IPS DF 4.7 (cell line): ENCODE measurements at regions not wholly inside any gene's neighbourhood (a gene's known extent, or its start where the extent isn't known, plus 50 kb on each side); places are given as distances from the start of the nearest gene placed in this dataset.

Source experiments
- DNase-seq: peaks from one replicate; pipeline ENCODE4 v3.0.0-alpha.2; 2013; ENCODE audit warnings: low spot score; ENCODE audit errors: extremely low read depth

DNA sequence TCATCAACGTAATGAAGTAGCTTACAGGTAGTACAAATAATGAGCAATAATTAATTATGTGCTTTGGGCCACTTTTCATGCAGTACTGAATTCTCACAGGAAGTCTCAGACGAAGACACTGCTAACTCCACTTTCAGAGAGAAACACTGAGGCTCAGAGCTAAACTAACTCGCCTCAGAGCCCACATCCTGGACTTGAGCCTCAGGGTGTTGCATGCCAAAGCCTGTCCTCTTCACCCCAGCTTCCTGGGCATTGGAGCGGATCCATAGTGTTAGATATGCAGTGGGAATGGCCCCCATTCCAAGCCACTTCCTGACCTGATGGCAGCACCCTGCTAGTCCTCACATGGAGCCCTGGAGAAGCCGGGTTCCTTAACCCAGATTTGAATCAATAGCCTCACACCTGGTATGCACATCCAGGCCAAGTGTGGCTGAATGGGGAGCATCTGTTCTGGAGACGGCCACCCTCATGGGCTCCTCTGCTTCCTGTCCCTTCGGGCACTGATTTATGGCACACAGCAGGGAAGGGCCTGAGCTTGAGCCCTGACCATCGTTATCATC, 265.1 kb upstream of the ZNF32 start:
- DNase-seq, result no peak

DNA sequence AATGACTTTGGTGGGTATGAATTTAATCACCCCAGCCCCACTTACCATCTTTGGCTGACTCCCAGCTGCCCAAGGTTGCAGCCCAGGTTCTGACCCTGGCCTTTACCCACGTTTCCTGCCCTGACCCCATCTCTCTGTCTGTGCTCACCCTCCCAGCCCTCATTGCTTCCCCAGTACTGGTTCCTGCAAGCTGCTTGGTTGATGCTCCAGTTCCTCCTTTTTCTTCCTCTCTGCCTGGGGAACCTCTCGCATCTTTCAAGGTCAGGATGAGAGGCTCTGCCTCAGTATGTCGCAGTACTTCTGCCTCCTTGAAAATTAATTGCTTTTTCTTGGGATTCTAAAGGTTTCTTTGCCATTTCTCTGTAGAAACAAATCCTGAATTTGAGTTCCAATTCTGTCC, 263.8 kb upstream of the ZNF32 start:
- no peak for DNase-seq

DNA sequence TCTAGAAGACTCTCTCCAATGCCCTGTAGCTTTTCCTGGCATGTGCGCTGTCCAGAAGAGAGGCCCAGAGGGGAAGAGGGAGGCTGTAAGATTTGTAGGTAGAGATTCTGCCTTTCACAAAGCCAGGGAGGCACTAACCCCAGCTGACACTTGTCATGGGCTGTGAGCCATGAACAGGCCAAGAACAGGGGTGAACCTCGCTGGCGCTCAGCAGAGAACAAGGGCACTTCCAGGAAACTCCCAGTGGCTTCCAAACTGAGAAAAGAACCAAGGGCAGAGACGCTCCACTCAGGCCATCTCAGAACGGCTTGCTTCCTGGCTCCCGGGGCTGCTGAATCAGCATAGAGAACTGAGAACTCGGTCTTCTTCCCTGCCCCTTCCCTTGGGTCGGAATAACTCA, 257.8 kb upstream of the ZNF32 start:
- no peak for DNase-seq

DNA sequence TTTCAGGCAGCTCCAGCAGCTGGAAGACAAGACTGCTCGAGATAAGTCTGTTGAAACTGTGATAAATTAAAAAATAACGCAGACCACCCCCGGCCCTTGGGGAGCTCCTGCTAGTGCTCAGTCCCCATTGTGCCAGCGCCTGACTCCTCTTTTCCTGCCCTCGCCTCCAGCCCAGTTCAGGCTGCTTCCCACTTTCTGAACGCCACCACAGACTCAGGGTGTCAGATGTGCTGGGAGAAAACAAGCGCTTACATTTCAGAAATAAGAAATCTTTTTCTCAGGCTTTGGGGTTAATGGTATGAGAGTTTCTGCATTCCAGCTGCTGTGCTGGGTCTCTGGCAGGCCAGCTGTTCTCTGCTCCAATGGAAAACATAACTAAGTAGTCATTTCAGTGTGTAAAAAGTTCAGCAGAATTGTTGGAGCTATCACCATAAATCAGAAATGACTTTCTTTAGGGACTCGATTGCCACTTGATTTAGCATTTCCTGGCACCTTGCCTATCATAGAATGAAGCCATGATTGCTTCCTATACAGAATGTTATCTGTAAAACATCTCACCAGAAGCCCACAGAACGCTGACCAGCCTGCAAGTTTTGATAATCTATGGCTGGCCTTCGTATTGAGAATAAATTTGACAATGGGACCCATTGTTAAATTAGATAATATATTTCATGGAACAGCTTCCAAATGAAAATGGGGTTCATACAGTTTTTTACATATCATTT, 257.0 kb upstream of the ZNF32 start:
- DNase-seq, result no peak

DNA sequence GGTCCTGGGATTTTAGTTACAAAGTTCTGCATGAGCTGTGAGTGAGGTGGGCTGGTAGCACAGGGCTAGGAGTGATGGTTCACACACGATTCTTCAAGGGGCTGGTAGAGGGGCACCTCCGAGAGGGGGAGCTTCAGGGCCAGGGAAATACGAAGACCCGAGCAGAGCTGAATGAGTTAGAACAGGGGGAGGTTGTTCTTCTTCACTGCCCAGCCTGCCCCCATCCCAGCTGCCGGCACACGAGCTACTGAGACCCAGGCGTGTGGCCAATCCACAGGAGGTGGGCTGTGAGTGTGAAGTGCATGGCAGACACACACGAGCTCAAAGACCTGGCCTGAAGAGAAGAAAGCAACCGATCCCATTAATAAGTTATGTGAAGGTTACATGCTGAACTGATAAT, 256.2 kb upstream of the ZNF32 start:
- DNase-seq, result no peak

DNA sequence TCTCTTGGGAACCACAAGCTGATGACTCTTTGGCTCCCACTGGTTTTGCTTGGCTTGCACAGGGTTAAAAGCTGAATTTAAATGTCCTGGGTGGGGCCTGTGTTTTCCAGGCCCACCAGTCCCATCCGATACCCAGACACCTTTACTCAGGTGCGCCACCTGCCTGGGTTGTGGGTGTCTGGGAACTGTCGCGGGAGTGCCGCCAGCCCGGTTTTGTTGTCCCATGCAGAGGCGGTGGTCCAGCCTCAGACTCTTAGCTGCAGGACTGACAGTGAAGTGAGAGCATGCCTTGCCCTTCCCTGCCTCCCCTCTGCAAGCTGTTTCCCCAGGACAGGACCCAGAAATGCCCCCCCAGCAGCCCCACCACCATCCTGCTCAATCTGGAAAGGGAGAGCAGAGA, 255.6 kb upstream of the ZNF32 start:
- DNase-seq, result no peak

DNA sequence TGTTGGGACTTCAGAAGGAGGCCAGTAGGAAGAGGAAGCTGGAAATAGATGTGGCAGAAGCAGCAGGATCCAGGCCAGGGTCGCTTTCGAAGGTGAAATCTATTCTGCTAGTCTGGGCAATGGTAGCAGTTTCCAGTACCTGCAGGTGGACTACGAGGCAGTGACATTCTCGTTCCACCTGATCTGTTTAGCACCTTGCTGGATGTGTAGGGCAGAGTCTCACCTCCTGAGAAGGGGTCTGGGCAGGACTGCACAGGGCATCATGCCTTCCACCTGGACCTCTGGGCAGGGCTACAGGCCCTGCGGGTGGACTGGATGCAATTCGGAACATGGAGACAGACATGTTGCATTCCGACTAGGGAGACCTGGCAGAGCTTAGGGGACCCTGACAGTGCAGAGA, 254.8 kb upstream of the ZNF32 start:
- DNase-seq, result no peak

DNA sequence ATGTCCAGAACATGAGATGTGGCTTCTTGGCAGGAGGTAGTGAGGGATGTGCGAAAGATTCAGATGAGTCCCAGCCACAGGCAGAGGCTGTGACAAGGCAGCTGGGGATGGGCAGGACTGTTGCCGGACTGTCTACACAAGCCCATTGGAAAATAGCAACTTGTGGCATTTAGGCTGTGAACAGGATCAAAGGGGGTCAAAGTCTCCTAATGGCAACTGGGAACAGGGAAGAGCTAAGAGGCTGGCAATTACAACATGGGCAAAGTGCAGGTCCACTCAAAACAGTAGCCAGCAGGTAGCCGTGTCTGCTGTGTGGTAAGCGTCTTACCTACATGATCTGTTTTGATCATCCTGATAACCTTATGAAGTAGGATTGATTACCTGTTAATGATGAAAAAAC, 254.2 kb upstream of the ZNF32 start:
- DNase-seq, result no peak

DNA sequence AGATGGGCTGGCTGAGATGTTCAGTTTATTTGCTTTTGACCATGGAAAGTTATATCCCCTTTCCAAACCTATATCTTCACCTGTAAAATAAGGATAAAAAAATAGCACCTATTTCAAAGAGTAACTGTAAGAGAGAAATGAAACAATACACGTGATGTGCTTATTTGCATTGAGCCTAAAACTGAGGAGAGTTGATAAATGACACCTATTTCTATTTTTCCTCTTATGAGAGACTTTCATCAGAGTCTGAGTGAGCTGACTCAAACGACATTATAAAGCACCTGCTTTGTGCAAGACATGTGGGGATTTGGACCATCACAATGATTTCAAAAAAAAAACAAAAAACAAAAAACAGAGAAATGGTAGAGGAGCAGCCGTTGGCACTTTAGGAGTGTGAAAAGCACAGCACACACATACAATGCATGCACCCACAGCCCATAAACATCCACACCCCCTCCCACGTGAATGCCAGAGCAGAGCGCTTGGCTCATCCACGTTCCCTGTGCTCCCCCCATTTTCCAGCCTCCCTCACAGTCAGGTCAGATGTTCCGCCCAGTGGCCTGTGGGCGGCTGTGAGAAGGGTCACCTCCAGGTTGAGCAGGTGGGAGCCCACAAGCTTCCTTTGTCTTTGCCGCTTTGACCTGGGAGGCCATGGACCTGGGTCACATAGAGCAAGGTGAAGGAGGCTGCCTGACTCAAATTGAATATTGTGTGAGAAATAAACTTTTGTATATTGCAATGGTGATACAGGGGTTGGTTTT, 253.2 kb upstream of the ZNF32 start:
- no peak for DNase-seq

DNA sequence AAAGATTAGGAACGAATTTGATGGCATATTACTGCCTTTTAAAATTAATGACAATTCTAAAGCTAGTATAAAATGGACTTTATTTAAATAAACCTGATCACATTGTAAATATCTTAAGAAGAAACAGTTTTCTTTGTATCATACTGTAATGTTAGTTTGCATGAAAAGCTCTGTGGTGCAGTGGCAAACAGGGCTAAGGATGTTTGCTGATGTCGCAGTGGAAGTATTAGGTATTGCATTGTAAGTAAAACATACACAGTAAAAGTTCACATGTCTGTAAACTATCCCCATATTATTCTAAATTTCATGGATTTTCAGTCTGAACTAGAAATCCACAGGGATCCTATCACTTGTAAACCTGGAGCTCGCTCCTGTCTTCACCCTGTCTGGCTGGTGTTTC, 252.6 kb upstream of the ZNF32 start:
- DNase-seq, result no peak

DNA sequence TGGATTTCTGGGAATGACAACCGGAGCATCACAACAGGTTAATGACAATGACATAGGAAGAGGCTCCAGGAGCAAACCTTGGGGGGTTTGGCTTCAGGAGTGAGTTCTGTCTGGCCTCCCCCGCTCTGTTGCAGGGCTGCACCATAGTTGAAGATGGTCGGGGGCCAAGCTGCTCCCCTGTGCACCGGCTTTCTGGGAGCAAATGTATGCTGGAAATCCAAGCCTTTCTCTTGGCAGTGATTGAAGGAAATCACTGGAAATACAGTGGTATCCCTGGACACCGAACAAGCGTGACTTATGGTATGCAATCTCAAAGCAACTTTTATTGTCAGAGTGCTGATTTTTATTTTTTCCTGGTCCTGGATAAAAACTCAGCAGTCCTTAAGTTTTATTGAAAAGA, 251.9 kb upstream of the ZNF32 start:
- no peak for DNase-seq

DNA sequence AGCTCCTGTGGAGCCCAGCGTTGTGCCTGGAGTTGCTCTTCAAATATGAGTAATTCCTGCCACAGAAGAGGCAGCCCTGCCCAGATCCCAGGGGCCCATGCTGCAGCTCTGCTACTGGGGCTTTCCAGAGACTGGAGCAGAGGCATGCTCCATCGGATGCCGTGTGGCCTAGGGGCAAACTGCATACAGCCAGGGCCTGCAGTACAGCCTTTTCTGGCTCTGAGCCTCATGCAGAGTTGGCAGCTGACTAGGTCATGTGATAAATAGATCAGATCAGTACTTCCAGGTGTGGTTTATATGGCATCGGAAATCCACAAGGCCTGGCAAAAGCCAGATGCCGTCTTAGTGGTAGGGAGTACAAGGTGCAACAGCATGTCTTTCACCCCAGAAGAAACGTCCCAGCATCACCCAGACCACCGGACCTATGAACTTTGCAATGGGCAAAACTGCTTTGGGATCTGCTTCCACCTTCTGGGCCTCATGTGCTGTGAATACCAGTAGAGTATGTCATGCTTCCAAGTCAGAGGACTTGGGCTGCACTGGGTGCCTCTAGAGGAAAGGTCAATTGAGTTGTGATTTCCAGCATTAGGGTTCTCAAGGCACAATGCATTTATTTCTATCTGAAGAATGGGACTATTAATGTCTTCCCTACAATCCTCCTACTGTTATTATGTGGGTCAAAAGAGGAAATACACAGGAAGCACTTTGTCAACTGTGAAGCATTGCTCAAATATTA, 250.7 kb upstream of the ZNF32 start:
- DNase-seq, result no peak

DNA sequence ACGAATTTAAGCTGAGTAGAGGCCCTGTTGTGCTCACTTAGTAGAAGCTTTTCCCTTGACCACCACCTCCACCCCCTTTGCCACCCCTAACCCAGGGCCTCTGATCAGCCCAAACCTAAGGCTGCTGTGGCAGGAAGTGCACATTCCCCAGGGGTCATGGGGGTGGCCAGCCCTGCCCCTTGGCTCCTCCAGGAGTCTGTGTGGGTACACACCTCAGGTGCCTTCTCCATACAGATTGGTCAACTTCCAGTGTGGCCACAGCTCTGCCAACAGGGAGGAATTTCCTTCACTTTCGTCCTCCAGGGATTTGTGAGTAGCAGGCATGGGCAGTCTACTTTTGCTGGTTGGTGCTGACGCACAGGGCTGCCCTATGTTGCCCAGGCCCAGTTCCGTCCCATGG, 249.9 kb upstream of the ZNF32 start:
- no peak for DNase-seq

DNA sequence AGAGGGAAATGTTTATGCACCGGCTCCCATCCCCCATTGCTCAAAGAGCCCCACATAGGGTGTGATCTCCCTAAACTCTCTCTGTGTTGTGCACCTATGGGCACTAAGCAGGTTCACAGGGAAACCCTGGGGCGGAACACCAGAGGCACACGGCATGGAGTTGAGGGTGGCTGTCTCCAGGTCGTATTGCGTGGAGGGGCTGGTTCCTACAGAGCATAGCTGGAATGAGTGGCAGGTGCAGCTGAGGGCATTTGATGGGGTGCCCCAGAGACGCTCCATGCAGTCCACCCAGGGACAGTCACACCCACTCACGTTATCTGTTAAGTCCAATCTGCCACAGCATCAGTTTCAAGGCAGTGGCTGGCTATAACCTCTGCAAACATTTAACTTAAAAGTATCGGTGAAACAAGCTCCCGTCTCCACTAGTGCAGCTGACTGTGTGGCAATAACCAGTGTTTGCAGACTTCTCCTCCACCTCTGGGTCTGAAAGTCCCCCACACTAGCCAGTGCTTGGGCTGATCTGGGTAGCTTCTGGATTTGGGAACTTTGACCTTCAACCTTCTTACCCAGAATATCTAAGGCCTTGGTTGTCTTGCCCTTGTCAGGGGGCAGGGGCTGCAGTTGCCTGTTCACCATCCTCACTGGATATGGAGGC, 249.2 kb upstream of the ZNF32 start:
- no peak for DNase-seq

DNA sequence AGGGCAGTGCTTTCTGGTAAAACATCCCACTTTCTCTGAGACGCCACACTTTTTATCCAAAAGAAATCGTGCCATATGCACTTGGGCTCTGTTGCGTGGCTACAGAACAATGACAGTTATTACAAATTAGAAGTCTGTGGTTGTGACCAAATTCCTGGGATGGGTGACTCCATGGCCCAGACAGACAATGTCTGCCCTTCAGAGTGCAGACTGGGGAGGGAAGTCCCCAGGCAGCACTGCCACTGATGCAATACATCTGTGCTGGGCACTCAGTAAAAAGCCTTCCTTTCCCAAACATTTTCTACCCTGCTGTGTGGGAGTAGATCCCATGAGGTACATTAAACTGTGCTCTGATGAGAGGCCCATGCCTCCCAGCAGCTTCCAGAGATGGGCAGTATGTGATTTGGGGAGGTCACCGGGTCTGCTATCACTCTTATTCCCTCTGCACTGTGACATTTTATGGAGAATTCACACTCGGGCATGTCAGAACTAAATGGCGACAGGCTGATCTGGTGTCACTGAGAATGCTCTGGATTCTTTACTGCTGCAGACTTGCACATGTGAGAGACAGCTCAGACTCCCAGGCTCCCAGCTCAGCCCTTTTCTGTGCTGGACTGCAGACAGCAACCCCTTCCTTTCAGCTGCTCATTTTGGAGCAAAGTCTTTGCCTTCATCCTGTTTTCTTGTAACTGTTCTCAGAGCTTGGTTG, 243.5 kb upstream of the ZNF32 start:
- DNase-seq, result no peak

DNA sequence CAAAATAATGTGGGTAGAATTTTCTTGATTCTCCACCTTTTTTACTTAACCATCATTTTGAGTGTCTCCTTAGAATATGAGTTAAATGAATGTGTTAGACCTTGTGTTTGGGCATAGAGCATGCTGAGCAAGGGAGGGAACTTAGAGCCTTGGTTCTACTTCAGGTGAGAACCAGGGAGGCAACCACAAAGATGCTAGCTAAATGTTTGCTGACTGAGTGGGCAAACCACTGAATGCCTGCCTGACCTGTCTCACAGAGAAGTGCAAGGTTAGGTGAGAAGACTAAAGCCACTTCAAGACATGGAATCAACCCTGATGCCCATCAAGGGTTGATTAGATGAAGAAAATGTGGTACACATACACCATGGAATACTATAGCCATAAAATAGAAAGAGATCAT, 242.6 kb upstream of the ZNF32 start:
- DNase-seq, result no peak

DNA sequence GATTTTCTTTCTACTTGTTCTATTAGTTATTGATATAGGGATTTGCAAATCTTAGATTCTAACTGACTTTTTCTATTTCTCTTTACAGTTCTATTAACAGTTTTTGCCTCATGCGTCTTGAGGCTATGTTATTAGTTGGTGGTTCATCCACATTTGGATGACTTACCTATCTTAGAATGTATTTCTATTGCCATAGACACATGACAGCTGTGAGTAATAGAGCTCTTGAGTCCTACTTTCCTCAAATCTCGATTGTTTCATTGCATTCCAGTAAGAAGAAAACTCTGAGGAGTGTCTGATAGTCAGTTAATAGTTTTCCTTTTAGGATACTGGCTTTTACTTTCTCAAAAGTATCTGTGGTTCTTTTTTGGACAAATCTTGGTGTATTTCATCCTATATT, 241.4 kb upstream of the ZNF32 start:
- DNase-seq, result no peak

DNA sequence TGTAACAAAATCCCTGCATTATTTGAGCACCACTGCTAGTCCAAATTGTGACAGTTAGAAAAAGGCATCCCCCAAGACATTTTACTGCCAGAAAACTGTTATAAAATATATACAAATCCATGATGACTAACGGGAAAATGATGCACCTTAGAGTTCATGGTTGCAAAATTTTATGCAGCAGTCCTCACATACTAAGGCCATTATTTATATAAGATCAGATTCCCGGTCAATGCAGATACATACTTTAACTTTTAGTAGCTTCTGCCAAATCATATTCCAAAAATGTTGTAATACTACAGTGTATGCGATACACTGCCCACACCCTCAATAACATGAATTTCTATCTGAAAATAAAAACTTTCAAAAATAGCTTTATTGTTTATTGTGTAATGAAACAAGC, 239.9 kb upstream of the ZNF32 start:
- no peak for DNase-seq

DNA sequence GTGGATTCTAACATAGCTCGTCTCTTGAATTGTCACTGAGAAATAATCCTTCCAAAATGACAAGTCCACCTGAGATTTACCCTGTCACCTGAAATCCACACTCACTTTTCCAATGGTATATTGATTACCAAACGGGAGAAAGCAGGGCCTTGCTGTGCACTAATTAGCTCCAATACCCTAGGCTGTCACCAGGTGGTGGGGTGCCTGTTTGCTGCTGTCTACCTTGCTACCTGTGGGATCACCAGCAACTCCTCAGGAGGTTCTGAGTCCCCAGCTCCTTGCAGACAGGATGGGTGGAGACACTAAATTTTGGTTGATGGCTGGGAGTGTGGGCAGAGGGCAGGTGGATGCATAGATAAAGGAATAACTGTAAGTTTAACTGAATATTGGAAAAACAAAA, 237.2 kb upstream of the ZNF32 start:
- no peak for DNase-seq

DNA sequence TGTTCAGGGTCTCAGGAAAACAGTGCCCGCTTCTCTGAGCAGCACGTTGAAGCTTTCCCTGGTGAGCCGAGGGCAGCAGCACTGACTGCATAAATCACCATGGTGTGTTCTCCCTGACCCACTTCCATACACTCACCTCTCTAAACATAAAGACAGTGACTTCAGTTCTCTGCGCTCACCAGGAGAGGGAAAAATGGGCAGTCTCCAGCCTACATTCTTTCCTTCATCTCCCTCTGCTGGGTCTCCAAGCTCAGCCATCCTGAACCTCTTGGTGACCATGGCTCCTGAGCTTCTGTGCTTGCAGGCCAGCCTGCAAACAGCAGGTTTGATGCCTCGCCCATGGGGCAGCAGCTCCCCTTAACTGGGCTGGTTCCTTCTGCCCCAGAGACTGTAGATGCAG, 236.6 kb upstream of the ZNF32 start:
- DNase-seq, result no peak

DNA sequence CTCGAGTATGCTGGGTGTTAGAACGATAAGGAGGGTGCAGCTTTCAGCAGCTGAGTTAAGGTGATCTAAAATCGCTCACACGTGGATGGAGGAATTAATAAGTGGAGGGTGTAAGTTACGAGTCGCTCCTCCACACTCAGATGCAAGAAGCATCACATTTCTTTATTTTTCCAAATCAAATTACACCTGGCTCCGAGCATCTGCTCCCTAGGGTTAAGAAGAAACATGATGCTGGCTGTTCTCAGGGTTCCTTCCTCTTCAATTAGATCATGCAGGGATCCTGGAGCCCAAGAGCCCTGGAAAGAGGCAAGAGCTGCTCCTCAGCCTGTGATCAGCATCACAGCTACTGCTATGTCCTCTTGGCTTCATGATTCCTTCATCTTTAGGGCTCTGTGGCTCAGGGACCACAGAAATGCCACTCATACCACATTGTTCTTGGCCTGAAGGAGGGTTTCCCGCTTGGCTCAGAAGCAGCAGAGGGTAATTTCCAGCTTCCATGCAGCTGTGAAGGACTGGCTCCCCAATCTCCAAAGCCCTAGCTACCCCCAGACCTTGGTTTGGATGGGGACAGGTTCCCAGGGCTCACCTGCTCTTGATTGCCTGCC, 235.9 kb upstream of the ZNF32 start:
- no peak for DNase-seq
